HG03575 (cell line): ENCODE measurements at regions not wholly inside any gene's neighbourhood (a gene's known extent, or its start where the extent isn't known, plus 50 kb on each side); places are given as distances from the start of the nearest gene placed in this dataset.
"Not testable (repeated sequence)": the region's sequence is repeated elsewhere in the genome, so short reads cannot be mapped to it uniquely, and the experiment has no call there.

Experiments used
- ATAC-seq: cut with Tn5 transposase; IDR thresholded peaks from one replicate; pipeline ENCODE4 v1.9.1; 2021; ENCODE audit not compliant: unreplicated experiment, insufficient number of reproducible peaks, low FRiP score; ENCODE audit errors: extremely low read depth

DNA sequence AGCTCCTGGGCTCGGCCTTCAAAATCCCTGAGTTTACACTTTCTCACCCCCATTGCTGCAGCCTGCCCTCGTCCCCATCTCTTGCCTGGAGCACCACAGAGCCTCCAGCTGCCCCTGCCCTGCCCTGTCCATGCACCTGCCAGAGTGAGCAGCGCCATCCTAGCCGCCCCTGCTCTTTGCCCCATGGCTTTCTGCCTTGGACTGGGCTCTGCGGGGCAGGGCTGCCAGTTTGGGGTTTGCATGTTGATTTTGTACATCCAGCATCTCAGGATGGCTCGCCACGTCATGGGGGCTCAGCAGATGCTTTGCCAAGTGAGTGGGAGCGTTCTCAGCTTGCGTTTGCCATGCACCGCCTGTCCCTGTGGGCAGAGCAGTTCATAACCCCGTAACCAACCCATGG is 67.1 kb upstream of the HGFAC start:
- ATAC-seq, result no peak

DNA sequence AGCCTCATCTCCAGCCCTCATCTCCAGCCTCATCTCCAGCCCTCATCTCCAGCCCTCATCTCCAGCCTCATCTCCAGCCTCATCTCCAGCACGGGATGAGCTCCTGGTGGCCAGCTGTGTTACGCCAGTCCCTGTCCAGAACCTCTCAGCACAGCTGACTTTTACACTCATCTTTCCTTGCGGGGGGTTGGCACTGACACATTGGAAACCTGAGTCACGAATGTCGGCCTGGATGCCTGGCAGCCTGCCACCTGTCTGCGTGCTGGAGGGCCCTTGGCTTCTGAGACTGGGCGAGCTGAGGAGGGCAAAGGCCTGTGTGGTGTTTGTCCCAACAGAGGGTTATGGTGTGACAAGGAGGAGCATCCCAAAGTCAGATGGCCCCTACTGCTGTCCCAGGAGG is 66.1 kb upstream of the HGFAC start:
- ATAC-seq, result no peak

DNA sequence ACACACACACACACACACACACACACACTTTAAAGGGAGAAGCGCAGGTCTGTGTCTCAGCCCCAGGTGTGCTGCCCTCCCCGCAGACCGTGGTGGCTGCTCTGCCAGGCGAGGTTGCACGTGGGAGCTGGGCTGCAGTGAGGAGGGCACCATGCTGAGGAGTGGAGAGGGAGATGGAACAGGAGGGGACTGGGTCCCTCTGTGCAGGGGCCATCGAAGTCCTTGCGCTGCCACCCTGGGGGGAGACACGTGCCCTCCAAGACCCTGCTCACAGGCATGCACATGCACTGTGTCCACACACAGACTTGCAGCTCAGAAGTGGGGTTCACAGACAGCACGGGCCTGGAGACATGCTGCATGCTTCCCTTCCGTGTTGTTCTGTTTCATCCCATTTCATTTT is 65.5 kb upstream of the HGFAC start:
- no peak for ATAC-seq

DNA sequence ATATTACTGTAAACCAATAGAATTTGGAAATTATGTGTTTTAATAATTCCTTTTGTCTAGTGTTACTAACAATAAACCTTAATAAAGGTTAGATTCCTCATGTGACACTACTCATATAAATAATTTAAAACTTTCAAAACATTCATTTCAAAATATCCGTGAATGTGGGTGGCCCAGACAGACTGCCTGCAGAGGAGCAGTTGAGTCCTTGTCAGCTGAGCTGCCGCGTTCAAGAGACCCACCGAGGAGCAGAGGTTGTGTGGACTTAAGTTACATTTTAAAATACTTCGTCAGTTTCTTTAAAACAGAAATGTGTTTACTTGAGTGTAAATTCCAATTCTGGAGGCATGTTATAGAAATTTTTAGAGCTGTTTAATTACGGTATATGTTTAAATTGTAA is 64.2 kb upstream of the HGFAC start:
- ATAC-seq, result no peak

DNA sequence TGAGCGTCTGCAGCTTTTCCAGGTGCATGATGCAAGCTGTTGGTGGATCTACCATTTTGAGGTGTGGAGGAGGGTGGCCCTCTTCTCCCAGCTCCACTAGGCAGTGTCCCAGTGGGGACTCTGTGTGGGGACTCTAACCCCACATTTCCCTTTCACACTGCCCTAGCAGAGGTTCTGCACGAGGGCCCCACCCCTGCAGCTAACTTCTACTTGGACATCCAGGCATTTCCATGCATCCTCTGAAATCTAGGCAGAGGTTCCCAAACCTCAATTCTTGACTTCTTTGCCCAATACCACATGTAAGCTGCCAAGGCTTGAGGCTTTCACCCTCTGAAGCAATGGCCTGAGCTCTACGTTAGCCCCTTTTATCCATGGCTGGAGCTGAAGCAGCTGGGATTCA is 61.4 kb upstream of the HGFAC start:
- not testable (repeated sequence) for ATAC-seq

DNA sequence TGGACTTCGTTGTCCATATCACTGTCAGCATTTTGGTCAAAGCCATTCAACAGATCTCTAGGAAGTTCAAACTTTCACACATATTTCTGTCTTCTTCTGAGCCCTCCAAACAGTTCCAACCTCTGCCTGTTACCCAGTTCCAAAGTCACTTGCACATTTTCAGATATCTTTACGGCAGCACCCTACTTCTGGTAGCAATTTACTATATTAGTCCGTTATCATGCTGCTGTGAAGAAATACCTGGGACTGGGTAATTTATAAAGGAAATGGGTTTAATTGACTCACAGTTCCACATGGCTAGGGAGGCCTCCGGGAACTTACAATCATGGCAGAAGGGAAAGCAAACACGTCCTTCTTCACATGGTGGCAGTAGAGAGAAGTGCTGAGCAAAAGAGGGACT is 60.6 kb upstream of the HGFAC start:
- ATAC-seq, result not testable (repeated sequence)

DNA sequence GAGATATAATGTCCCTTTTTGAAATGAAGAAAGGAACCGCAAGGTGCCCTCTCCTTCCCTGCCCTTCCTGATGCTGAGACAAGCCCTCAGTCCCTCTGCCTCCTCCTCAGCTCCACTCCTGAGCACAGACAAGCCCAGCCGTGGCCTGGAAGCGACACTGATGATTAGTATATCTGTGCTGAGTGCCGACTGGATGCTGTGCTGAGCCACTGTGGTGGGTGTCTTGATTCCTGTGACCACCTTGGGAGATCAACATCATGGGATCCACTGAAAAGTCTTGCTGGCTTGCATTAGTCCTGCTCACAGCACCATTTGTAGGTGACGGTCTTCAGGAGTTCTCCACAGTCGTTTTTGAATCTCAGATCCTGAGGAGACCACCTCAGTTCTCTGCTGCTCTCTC is 59.5 kb upstream of the HGFAC start:
- no peak for ATAC-seq

DNA sequence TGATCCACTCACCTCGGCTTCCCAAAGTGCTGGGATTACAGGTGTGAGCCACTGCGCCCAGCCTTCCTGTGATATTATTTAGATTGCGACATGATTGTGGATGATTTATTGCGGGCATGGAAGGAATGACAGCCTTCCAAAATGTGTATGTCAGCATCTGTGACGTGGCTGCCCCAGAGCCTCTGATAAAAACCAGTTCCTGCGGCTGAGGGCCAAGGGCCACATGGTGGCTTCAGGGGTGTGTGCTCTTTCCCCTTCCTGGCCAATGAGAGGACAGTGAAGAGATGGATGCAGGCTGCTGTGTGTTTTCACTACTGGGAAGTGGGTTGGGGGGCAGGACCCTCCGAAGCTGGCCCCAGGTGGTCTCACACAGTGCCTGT is 57.4 kb upstream of the HGFAC start:
- ATAC-seq, result no peak

DNA sequence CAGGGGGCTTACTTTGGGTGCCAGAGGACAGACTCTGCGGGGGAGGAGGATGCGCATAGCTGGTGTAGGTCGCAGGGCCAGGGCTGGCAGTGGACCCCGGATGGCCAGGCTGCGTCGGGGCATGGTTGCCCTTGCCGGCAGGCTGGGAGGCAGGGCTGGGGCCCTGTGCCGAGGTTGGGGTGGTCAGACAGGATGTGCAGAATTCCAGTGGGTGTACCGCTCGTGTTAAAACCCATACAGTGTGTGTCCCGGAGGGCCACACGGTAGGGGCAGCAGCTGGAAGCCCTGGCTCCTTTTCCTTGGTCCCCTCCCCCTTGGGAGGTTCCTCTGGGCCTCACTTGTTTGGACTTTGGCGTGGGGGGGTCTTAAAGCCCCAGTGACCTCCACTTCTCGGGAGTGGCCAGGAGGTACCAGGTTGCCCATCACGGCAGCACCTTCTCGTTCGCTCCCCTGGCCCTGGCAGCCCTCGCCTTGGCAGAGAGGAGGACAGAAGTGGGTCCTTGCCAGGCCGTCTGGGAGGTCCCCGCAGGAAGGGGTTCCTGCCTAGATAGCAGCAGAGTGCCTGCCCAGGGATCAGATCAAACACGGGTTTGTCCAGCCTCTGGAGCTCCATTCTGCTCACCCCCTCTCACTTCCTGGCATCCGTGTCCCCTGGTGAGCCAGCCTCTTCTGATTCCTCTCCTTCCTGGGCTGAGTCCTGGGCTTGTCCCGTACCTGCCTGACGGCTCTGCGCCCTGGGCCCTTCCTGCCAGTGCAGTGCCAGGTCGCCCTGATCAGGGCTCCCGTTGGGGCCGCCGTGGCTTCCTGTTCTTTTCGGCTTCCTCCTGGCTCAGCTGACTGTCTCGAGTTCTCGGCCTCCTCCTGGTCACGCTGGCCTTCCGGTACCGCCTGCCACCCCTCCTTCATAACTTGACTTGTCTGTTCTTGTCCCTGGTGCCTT is 56.7 kb upstream of the HGFAC start:
- ATAC-seq, result no peak

DNA sequence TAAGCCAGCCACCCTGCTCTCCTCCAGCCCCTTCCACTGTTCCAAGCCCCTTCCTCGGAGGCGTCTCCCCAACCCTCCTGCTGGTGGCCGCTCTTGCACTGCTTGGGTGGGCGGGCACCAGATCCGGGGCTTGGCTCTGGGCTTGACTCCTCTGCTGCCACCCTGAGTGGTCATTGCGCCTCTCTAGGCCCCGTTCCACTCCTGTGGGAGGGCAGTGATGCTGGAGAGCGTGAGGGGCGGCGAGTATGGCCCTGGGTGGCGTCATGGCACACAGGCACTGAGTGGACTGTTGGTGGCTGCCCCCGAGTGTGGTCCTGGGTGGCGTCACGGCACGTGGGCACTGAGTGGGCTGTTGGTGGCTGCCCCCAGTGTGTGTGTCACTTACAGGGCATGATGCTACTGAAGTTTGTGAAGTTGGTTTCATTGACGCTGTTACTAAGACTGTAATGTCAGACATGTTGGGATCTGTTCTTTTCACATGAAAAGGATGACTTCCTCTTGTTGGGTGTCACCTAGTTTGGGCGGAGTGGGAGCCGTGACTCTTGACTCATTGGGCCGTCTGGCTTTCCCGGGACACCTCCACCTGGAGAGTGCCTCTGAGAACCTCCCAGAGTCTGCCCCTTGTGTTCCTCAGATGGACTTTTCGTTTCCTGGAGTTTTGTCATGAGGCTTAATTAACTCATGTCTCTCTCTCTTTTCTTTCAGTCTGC is 55.9 kb upstream of the HGFAC start:
- no peak for ATAC-seq

DNA sequence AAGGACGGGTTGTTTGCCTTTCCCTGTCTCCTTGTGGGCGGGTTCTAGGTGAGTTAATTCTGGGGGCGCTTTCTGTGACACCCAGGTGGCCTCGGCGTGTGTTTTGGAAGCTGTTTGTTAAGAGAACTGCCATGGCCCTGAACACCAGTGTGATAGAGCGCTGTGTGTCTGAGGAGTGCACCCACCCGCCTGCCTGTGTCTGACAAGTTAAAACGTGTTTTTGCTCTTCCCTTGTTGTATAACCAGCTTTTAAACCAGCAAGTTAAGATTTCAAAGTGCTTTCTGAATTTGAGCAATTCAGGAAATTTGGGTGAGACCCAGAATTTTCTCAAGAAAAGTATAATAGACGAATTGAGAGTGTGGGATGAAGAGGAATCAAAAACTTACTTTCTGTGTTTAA is 55.2 kb upstream of the HGFAC start:
- no peak for ATAC-seq

DNA sequence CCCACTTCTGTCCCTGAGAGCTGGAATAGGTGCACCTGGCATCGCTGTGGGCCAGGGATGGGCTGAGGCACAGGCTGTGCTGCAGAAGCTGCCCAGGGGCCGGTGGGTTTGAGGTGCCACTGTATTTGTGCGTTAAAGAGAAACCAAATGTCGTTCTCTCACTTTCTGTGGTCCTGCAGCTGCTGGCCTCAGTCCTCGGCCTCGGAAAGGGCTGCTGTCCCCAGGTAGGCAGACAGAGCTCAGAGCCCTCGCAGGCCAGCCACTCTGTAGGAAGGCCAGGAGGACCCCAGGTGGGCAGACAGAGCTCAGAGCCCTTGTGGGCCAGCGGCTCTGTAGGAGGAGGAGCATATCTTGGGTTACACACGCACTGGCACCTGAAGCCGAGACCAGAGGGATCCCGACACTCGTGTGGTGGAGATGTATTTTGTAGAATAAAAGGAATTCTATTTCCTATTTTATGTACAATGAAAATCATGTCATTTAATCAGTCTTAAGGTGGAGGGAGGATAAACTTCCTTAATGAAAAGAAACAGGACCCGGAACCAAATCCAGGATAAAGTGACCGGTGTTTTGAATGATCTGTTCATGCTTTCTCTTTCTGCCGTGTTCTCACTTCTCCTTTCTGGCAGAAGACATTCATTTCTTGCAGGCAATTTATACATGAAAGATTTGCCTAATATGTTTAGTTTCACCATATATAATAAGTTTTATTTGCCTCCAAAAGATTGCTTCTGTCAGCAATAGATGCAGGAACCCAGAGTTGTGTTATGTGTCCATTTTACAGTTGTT is 54.4 kb upstream of the HGFAC start:
- ATAC-seq, result no peak

DNA sequence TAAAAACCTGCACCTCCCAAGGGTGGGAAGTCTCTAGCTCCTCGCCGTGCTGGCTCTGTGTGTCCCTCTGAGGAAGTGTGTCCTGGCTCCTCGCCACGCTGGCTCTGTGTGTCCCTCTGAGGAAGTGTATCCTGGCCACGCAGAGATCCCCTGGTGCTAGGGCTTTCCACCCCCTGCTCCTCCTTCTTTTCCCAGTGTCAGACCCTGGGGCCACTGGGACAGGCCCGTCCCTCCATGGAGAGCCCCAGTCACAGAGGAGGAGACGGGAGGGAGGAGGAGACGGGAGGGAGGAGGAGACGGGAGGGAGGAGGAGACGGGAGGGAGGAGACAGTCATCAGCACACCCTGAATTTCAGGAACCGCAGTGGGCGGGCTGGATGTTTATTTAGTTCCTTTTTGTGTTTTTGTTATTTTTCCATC is 53.8 kb upstream of the HGFAC start:
- no peak for ATAC-seq

DNA sequence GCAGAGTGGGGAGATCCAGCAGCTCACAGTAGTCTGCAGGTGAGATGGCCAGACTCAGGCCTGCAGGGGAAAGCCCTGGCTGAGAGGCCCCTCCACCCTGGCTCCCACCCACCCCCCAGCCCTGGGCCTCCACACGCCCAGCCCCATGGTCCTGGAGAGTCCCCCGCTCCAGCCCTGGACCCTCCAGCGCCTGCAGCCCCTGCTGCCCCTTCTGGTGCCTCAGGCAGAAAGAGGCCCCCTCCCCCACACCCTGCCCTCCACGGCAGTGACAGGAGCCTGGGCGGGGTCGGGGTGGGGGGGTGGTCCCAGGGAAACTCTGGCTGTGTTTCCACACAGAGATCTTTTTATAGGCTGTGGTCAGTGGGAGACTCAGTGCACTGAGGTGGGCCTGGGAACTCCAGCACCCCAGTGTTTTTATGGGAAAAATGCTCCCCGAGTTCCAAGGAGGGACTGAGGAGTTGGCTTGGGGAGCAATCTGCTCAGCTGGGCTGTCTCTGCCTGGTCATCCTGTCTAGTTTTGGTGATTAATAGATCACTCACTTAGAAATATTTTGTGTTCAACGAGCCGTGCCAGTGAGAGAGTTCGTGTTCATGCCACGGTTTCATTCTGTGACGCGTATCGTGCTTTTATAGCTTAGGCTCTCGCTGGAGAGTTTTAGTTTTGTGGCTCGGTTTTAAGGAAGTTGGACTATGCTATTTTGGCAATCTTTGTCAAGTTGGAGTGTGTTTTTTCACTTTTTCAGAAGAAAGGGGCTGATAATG is 53.1 kb upstream of the HGFAC start:
- peak; percentile 39 for ATAC-seq

DNA sequence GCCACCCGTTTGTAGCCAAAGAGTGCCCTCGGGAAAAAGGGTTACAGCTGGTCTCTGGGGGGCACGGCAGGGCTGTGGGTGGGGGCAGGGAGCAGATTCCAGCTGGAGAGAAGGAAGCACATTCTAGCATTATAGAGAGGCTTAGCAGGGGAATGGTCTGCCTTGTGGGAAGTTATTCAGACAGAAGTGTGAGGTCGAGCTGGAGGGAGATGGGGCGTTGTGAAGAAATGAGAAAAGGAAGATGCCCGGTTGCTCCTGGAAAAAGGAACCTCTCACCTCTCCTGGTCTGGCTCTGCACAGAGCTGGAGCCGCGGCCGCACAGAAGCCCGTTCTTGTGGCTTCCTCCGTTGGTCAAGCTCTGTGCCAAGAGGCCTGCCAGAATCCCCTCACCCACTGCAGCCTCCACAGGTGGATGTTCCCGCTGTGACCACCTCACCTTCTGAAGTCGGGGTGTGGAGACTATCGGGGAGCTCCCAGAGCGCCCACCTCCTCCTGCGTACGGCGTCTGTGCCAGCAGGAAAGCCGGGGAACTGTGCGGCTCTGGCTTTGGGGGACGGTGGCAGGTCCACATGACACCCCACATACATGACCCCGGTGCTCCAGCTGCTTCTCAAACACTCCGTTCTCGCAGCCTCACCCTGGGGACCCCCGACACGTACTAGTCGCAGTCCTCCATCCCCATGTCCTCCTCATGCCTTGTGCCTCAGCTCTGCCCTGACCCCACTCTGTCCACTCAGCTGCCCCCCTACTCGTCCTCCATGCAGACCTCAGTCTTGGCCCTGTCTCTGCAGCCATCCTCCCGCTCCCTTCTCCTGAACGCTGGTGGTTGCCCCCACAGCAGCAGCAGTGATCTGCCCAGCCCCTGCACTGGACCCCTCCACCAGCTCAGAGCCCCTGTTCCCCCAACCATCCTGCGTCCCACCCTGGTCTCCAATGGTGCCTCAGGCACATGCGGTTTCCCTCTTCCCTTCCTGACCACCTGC is 52.2 kb upstream of the HGFAC start:
- ATAC-seq, result no peak

DNA sequence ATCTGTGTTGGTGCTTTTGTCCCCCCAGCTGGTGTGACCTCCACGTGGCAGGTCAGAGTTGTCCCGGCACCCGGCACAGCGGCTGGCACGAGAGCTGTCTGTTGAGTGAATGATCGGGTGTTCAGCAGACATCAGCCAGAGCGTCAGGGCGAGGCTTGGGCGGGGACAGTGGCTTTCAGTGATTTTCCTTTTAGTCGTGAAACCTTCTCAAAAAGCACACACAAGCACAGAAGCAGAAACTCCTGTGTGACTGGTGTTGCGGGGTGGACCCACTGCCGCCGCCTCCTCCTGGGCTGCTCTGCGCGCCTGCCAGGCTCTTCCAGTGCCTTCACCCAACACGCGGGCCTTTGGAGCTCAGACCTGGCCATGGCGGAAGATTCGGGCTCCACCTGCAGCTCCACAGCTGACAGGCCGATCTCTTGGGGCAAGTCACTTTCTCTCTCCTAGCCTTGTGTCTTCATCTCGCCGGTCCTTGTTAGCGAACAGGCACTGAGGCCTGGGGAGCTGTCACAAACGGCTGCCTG is 51.4 kb upstream of the HGFAC start:
- no peak for ATAC-seq

DNA sequence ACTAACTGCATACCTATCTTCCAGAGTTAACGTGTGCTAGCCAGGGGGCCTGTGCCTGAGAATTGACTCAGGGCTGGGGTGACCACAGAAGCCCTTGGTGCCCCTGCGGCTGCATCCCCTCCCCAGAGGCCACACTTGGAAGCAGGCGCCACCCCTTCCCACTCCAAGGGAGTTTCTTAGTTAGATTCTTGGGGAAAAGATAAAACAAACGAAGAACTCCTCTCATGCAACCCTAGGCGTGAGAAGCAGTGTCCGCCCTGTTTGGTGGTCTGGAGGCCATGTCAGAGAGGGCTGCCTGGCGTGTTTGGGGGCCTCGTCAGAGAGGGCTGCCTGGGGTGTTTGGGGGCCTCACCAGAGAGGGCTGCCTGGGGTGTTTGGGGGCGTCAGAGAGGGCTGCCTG is 50.3 kb upstream of the HGFAC start:
- no peak for ATAC-seq
